Sciatic nerve (tissue), 2 donors: ENCODE measurements at regions not wholly inside any gene's neighbourhood (a gene's known extent, or its start where the extent isn't known, plus 50 kb on each side); places are given as distances from the start of the nearest gene placed in this dataset.

Source experiments
- ATAC-seq: fragments of 200-7000 bp; cut with Tn5 transposase; one replicate; pipeline ENCODE4 v1.9.1; 2020; ENCODE audit warnings: mild to moderate bottlenecking, moderate library complexity
- DNase-seq: peaks from one replicate; pipeline ENCODE4 v3.0.0-alpha.2; 2020; ENCODE audit warnings: low spot score
- intact Hi-C: fragments of 100-400 bp; cut with DNase I; formaldehyde crosslinking; loops from one replicate; pipeline ENCODE4 v1.14.2; 2022
- donor health status: DM: no; HTN: no; CAD: no.
- donor health status: DM: no; HTN: no; CAD: no.

DNA sequence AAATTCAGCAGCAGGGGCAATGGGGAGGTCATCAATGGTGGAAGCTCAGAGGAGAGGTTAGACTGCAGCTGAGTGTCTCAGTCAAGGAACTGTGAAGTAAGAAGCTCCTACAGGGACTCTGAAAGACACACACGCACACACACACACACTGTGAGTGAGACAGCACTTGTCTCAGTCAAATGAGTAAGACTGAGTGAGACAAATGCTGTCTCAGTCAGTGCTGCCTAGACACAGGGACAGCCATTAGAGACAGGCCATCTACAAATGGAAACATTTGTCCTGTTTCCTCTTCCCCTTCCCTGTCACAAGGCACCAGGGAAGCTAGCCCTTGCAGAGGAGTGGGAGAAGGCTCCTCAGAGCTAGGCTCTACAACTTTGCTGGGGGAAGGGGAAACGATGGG lies 577.4 kb upstream of the GCFC2 start:
- intact Hi-C loops: no loop called here
- ATAC-seq (no peak), DNase-seq (no peak)

DNA sequence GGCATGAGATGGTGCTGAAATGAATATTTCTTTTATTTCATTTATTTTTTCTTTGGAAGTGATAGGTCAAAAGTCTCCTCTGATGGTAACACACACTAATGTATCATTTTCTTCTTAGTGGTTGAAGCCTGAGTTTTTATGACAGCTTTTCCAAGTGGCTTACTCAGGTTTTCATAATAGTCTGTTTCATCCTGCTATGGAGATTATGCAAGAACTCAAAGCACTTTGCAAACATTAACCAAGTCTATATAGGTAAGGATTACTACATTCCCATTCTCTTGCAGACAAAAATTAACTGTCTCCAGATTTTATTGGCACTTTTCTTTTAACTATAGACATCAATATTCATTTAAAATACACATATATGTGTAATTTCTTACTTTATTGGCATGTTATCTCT lies 572.6 kb upstream of the GCFC2 start:
- no peak for DNase-seq
- no peak for ATAC-seq
- intact Hi-C loops: no loop called here

DNA sequence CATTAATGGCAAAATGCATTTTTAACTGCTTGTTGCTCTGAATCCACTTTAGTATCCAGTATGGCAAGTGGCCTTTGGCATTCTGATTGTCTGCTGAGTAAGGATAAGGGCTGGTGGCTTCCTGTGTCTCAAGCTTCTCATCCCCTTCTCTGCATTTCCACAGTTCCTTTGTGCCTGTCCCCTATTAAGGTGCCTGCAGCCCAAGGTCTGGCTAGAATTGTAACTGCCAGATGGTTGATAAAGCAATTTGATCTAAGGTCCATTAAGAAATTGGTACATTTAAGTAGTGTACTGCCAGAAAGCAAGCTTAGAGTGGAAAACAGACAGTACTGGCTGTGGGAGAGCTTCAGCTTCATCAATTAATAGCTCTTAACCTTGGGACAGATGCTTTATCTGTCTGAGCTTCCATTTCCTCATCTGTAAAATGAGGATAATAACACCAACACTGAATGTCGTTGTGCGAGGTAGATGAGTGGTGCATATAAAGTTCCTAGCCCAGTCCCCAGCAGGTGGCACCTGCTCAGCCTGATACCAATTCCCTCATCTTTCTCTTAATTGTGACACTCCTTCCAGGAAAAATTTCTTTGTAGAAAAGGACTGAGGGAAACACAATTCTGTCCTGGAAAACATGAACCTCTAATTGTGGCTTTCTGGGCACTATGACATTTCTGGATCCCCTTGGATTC lies 570.6 kb upstream of the GCFC2 start:
- intact Hi-C loops: no loop called here
- no peak for ATAC-seq
- DNase-seq: no peak

DNA sequence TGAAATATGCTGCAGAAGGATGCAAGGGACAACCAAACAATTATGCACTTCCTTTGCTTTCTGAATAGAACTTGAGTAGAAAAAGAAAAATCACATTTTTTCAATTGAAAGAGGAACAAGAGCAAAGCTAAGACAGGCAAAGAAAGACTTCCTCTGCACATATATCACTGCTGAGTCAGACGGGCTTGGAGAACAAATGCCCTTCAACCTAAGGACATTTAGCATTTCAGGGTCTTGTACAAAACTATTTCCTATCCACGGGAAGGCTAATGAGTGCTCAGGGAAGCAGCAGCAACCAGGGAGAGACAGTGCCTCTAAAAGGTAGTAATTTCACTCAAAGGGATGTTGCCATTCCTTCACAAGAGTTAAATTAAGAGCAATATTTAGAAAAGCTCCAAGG lies 570.0 kb upstream of the GCFC2 start:
- no peak for ATAC-seq
- DNase-seq: no peak
- intact Hi-C loops: no loop called here

DNA sequence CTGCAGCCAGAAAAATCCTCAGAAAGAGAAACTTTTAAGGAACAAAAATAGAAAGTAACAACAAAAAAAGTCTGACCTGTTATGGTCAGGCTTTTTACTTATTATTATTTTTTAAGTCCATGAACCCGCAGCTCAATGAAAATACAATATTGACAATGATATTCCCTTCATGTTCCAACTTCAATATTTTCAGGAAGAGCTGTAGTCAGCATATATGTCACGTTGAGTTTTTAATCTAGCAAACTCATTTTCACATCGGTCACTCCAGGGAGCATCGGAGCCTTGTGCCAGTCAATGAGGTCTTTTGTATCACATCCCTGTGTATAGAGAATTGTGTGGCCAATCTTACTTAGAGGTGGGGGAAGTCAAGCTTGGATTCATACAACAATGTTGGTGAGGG lies 568.4 kb upstream of the GCFC2 start:
- no peak for DNase-seq
- ATAC-seq: no peak
- intact Hi-C loops: no loop called here

DNA sequence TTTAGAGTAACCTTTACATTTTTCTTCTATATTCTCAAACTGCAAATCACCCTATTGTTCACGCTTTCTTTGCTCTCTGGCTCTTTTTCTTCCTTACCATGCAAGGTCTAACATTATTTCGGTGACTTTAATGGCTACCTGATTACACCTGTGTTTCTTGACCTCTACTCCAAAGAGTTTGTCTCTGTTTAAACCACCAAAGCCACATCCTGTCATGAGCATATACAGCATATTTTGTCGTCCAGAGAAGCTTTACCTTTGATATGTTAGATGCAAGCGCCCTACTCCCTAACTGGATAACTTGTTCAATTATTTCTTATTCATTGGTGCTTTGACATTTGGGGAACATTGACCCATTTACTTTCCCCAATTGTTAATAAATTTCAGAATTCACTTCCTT lies 565.1 kb upstream of the GCFC2 start:
- intact Hi-C loops: no loop called here
- no peak for ATAC-seq
- DNase-seq: no peak

DNA sequence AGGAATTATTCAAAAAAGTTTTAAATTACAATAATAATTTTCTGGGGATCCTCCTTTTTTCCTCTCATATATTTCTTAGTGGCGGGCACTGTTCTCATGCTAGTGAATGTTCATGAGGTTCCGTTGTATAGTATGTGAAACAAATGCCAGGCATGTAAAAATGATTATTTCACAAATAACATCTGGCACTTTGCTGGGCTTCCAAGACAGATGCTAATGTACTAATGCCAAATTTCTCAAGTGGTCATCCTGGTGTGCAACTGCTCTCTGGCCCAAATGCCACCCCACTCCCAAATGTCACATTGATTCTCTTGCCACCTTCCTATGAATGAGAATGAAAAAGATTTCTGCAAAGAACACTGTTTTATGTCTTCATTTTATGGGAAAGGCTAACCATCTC lies 564.0 kb upstream of the GCFC2 start:
- ATAC-seq (no peak), DNase-seq (no peak)
- intact Hi-C loops: no loop called here

DNA sequence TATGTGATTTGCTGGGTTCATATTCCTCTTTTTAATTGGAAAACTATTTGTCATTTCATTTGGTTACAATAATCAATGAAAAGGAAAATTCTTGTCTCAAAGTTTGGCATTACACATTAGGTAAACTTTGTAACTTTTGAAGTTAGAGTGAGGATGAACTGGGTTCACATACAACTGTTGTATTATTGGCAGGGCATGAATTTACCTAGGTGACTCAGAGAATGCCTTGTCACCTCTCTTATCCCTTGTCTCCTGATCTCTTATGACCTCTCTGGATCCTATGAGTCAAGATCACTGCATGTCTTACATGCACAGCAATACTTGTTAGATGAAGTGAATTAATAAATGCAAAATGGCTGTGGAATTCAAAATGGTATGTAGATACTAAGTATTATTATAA lies 563.4 kb upstream of the GCFC2 start:
- no peak for ATAC-seq
- intact Hi-C loops: no loop called here

DNA sequence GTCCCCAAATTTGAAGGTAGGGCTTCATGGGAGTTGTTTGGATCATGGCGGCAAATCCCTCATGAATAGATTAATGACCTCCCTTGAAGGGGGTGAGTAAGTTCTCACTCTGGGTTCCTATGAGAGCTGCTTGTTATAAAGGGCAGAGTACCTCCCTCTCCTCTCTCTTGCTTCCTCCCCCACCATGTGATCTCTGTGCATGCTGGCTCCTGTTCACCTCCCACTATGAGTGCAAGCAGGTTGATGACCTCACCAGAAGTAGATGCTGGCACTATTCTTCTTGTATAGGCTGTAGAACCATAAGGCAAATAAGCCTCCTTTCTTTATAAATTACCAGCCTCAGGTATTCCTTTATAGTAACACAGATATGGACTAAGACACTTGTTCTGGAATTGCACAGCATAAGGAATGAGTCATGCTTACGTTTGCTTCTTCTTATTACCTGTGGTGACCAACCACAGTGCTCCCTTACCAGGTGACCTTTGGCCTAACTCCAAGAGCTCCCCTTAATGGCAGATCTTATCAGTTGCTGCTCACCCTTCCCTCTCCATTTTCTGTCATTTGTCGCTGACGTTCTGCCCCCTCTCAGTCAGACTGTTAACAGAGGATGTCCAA lies 559.5 kb upstream of the GCFC2 start:
- no peak for DNase-seq
- ATAC-seq: no peak
- intact Hi-C loops: no loop called here

More for the DNA sequence above, 563.4 kb upstream of the GCFC2 start:
- DNase-seq: no peak

DNA sequence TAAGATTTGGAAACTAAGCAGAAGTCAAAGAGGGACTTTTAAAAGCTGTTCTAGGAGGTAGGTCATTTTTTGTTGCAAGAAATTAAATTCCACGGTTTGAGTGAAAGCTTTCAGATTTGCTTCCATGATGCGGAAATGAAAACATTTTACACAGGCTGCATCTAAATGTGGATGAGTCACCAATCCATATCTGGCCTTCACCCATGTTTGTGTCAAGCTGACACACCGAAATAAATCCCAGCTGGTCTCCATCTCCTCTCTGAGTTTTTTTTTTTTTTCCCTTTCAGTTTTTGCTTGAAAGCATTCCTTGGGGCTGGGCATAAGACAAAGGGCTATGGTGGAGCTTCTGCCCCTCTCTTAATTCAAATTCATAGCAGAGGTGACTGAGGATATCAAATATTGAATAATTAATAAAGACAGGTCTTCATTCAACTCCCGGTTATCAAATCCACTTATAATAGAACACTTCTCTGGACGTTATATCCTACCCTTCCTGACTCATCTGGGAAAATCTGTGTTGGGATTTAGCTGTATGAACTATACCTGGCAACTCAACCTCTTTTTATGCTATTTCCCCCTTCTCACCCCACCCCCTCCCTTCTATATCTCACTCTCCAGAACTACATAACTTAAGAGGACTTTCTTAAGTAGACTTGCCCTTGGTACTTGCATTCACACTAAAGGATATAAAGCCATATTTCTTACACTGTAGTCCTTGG lies 558.3 kb upstream of the GCFC2 start:
- no peak for ATAC-seq
- intact Hi-C loops: no loop called here
- no peak for DNase-seq

DNA sequence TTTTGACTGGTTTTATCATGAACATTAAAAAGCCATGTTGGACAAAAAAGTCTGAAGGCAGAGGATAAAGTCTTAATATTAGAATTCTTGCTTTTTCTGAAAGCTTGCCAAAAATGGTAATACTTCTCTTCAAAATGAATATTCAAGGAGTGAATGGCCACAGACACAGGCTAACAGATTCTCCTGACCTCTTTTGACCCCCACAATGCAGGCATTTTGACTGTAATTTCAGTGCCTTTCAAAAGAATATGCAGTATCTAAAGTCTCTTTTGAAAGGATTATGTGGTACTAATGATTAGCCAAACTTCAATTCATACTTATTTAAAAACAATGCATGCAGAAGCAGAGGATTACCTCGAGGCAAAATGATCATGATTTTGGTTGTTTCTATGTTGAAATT lies 557.8 kb upstream of the GCFC2 start:
- ATAC-seq (no peak), DNase-seq (no peak)
- intact Hi-C loops: no loop called here

DNA sequence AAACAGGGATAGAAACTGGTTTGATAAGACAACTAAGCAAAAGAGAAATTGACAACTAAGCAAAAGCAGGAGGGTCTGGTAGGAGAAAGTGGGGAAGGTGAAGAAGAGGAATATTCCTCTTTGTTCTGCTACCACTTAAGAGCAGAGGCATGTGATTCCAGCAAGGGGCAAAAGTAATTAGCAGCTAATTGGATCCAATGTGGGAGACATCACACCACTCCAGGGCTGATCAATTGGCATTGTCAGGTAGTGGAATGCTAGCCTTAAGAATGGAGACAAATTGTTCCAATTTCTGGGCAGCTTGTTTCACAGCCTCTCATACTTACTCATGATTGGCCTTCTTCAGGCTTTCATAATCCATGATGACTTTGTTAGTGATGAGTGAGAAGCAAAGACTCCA lies 547.1 kb upstream of the GCFC2 start:
- intact Hi-C loops: no loop called here
- ATAC-seq: no peak
- DNase-seq: no peak

DNA sequence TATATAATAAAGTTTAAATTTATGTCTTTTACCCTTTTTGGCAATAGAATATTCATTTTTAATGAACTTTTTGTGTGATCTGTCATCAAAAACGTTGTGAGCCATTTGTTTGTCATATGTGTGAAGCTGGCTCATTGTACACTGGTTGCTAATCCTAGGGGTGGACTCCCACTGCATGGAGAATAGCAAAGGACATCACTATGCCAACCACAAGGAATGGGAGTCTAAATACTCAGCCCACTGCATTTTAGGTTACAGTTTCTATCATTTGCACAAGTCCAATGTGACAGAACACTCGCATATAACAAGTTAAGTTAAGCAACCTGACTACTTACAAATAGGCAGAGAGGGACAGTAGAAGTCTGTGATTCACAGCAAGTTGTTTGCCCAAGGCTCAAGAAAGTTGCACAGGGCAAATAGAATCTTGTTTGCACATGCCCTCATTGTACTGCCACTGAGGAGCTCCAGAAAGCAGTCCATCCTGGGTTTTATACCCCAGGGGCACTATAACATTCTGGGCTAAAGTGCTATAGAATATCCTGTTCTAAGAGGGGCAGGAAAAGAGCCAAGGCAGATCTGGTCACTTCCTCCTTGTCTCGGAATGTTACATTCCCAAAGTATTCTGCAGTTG lies 545.9 kb upstream of the GCFC2 start:
- intact Hi-C loops: no loop called here
- ATAC-seq: no peak

DNA sequence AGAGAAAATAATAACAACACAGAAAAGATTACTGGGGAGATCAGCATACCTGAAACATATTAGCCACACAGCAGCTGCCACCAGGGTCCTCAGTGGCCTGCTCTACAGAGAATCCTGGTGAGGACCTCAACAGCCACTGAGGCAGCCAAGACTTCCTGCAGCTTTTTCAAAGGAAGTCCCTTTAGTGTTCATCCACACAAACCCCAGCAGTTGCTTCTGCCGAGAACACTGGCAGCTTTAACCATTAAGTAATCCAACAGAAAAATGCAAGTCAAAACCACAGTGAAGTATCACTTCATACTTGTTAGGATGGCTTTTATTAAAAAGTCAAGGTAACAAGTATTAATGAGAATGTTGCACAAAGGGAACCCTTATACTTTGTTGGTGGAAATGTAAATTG lies 542.0 kb upstream of the GCFC2 start:
- DNase-seq: no peak
- ATAC-seq: no peak
- intact Hi-C loops: no loop called here

More for the DNA sequence above, 545.9 kb upstream of the GCFC2 start:
- no peak for DNase-seq

DNA sequence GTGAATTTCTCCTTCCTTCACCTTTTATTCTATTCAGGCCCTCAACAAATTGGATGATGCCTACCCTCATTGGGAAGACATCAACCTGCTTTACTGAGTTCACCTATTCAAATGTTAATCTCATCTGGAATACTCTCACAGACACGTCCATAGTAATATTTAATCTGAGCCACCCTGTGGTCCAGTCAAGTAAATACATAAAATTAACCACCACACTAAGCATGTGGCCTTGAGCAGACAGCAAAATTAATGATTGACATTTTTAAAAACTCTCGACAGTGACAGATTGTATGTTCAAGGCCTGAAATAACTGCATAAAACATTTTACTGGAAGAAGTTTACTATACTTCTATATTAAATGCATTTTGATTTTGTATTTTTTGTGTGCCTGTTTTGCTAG lies 540.6 kb upstream of the GCFC2 start:
- ATAC-seq (no peak), DNase-seq (no peak)
- intact Hi-C loops: no loop called here

DNA sequence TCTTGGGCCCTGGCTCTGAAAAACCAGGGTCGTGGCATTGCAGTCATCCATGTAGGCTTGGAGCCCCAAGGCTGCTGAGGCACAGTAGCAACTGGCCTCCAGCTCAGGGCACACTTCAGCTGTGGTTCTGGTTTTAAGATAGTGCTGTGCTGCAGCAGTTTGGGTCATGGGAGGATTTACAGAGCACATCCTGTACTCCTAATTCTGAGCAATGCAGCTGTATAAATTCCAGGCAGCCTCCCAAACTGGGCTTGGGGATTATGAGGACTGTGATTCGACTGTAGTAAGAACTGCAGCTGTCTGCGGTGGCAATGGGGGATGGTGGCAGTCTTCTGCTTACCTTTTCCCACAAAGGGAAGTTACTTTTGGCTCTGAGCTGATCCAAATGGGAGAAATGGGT lies 536.3 kb upstream of the GCFC2 start:
- ATAC-seq: no peak
- intact Hi-C loops: no loop called here
- no peak for DNase-seq

DNA sequence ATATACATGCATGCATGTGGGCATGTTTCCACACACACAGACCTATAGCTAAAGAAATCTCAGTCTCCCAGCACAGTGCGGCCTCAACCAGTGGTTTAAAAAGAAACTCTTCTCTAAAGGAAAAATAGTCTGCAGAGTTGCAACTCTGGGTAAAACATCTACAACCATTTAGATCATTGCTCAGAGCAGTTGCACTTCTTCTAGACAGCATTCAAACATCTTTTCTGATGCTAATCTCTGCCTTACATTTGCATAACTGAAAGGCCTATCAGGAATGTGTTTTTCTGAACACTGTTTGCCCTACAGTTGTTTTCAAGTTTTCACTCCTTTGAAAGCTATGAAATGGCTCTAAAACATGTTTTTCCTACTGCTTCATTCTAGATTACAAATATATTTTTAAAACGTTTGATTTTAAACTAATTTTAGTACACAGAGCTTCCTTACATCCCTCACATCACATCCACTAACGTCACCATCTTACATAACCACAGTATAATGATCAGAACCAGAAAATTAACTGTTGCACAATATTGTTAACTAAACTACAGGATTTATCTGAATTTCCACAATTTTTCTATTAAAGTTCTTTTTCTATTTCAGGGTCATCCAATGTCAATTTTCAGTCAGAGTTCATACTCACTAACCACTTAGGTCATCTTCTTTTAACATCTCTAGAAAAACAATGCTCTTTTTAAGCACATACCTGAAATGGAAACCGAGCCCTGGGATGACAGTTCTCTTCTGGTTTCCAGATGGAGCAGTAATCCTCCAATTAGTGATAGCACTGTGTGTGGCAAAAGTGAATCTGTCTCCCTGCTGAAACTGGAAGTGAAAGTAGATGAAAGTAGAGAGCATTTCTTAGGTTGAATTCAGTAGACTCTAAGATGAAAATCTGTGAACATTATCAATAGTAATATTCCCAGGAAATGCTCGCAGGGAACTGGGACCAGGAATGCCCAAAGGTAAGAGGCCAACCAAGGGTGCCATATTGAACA lies 501.6 kb upstream of the GCFC2 start:
- DNase-seq: no peak
- intact Hi-C loops: no loop called here

DNA sequence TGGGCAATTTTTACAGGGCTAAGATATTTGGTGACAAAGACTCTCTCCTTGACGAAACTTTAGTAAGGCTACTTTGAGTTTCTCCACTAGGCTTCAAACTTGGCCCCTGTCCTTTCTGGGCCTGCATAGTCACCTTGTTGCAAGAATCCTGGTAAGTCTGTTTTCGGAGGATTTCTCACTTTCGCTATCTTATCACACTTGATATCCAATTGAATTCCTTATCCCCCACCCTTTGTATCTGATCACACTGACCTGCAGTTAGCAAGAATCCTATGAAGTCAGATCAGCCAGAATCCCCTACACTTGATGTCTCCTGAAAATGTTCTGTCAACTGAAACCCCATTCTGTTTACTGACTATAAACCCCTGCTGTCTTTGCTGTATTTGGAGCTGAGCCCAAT lies 499.8 kb upstream of the GCFC2 start:
- no peak for DNase-seq
- no peak for ATAC-seq
- intact Hi-C loops: no loop called here

More for the DNA sequence above, 501.6 kb upstream of the GCFC2 start:
- ATAC-seq: no peak

DNA sequence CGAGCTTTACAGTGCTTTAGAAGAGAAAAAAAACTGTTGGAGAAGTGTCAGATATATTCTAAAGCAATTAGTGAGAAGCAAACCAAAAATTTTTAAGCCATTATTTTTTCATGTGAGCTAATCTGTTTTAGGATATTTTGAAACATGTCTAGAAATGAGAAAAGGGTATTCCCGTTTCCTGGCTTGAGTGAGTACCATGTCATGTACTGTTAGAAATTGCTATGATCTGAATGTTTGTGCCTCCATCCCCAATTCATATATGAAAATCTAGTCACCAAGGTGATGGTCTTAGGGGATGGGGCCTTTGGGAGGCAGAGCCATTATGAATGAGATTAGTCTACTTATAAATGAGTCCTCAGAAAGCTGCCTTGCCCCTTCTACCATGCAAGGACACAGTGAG lies 493.3 kb upstream of the GCFC2 start:
- ATAC-seq: no peak
- intact Hi-C loops: no loop called here

More for the DNA sequence above, 493.3 kb upstream of the GCFC2 start:
- DNase-seq: no peak
